ENCODE measurements at regions not wholly inside any gene's neighbourhood (a gene's known extent, or its start where the extent isn't known, plus 50 kb on each side); places are given as distances from the start of the nearest gene placed in this dataset.

DNA sequence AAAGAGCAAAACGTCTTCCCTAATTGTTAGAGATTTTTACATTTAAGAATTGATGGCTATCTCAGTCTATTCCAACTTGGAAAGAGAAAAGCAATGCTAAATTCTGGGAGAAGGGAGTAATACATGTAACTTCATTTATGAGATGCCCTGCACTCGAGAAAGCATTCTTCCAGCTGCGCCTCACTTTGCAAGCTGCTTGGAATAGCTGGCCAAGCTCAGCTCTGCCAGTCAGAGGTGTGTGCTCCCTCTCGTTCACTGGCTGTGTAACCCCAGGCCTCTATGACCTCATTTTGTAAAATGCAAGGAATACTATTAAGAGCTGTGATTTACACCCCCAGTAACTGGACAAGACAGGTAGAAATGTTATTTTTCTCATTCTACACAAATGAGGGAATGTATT, 79.1 kb downstream of the OTX2 start:
- TF ChIP-seq, protein P1, sequence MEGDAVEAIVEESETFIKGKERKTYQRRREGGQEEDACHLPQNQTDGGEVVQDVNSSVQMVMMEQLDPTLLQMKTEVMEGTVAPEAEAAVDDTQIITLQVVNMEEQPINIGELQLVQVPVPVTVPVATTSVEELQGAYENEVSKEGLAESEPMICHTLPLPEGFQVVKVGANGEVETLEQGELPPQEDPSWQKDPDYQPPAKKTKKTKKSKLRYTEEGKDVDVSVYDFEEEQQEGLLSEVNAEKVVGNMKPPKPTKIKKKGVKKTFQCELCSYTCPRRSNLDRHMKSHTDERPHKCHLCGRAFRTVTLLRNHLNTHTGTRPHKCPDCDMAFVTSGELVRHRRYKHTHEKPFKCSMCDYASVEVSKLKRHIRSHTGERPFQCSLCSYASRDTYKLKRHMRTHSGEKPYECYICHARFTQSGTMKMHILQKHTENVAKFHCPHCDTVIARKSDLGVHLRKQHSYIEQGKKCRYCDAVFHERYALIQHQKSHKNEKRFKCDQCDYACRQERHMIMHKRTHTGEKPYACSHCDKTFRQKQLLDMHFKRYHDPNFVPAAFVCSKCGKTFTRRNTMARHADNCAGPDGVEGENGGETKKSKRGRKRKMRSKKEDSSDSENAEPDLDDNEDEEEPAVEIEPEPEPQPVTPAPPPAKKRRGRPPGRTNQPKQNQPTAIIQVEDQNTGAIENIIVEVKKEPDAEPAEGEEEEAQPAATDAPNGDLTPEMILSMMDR (IDR thresholded peaks at IDR 0.05; ENCODE audit: unreplicated experiment): no peak
- no peaks in the 10 kb centered on the region for H3K36me3 Mint-ChIP-seq
- H3K4me3 Mint-ChIP-seq: no peak overlapping the region
- DNase-seq (ENCODE audit: low spot score in 2 of 2, unreplicated experiment in 2 of 2): no peak
- no peaks in the 10 kb centered on the region for H3K9me3 Mint-ChIP-seq
- peaks cover 4% of the 10 kb centered on the region for H3K4me1 Mint-ChIP-seq
- H3K27ac Mint-ChIP-seq: no peak overlapping the region
- H3K27me3 Mint-ChIP-seq (ENCODE audit: low read depth): peaks cover 49% of the 10 kb centered on the region

DNA sequence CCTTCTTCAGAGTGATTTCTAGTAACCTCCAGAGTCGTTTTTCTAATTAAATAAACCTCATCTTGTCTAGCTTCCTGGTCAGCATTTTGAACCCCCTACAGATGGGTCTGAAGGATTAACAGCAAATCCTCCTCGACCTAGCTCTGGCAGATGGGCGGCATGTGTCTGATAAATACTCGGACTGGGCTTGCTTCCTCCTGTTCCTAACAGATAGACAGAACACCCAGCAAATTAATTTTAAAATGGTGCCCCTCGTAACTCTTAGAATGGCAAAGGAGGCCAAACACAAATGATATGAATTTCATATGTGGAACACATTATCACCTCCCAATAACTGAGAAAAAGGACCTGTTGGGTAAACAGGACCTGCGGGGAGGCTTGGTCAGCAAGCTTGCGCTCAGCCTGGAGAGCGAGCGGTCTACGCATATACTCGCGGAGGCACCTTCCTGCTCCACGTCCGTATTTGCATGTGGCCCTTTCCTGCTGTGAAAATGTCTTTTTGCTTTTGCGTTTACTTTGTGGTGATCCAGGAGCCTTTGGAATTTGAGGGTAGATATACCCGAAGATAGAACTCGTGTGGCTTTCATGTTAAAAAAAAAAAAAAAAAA, 79.6 kb downstream of the OTX2 start:
- TF ChIP-seq, protein P1 (IDR thresholded peaks at IDR 0.05; ENCODE audit: unreplicated experiment): no peak
- Mint-ChIP-seq H3K27me3 (ENCODE audit: low read depth) (peaks cover 49% of the 10 kb centered on the region), H3K4me3 (no peak overlapping the region), H3K27ac (no peak overlapping the region), H3K9me3 (no peaks in the 10 kb centered on the region), H3K36me3 (no peaks in the 10 kb centered on the region), H3K4me1 (peaks cover 4% of the 10 kb centered on the region)
- peak in 1 of 2 experiments; percentile 40 for DNase-seq (ENCODE audit: low spot score in 2 of 2, unreplicated experiment in 2 of 2)

DNA sequence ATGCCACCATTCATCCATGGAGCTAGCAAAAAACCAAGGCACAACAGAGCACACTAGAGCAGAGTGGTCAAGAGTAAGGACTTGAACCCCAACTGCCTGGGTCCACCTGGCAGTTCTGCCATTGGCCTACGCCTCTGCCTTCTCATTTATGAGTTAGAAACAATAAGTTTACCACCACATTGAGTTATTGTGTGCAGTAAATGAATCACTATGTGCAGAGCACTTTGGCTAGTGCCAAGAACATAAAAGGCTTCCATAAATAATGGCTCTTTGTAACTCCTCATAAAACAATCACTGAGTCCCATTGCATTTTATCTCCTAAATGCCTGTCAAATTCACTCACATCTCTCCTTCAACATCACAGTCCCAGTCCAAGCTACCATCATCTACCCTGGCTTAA, 86.3 kb downstream of the OTX2 start:
- H3K27me3 Mint-ChIP-seq (ENCODE audit: low read depth): peaks cover 38% of the 10 kb centered on the region

DNA sequence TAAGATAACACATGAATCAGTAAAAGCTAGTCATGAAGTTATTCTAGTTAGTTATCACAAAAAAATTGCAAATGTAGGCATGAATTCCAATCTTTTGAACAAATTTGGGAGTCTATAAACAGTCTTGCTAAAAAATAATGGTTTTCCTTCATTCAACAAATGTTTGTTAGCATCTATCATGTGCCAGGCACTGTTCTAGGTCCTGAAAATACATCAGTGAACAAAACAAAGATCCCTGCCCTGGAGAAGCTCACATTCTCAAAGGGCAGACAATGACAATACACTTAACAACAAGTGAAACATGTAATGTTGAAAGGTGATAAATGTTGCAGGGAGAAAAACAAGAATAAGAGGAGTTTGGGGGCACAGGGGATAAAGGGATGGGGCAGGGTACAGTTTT, 86.9 kb downstream of the OTX2 start:
- Mint-ChIP-seq H3K27ac (no peak overlapping the region), H3K27me3 (ENCODE audit: low read depth) (peaks cover 36% of the 10 kb centered on the region)
- no peak for DNase-seq (ENCODE audit: low spot score in 2 of 2, unreplicated experiment in 2 of 2)

More for the DNA sequence above, 86.3 kb downstream of the OTX2 start:
- H3K36me3 Mint-ChIP-seq: no peaks in the 10 kb centered on the region
- H3K4me1 Mint-ChIP-seq: no peaks in the 10 kb centered on the region
- H3K9me3 Mint-ChIP-seq: no peaks in the 10 kb centered on the region
- no peak for DNase-seq (ENCODE audit: low spot score in 2 of 2, unreplicated experiment in 2 of 2)
- TF ChIP-seq, protein P1 (IDR thresholded peaks at IDR 0.05; ENCODE audit: unreplicated experiment): no peak
- no peak overlapping the region for H3K27ac Mint-ChIP-seq
- no peak overlapping the region for H3K4me3 Mint-ChIP-seq

DNA sequence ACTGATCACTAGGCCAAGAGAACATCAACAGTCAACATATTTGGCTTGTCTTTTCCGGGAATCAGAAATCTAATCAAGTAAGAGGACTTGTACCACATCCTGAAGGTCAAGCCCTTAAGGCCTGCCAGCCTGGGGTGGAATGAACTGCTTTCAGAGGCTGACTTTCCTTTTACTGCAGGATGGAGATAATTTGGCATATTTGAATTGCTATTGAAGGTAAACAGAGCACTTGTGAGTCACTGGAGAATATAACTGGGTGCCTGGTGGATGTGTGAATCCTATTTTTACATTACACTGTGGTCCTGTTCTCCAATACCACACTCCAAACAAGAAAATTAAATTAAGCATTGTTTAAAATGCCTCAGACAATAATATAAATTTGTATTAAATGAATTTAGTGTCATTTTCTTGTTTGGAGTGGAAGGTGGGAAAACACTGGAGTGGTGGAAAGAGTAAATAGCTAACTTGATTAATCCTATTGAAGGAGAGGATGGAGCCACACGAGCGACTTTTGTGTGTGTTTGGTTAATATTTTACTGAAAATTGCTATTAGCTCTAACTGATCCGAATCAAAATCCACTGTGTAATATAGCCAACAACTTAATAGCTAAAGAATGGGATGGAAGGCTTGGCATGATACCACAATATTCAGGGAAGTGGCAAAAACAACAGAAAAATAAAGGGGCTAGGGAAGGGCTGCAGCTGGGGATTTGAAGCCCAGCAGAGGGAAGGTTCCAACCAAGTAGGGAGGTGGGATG, 89.4 kb downstream of the OTX2 start:
- TF ChIP-seq, protein P1 (IDR thresholded peaks at IDR 0.05; ENCODE audit: unreplicated experiment): no peak
- DNase-seq (ENCODE audit: low spot score in 2 of 2, unreplicated experiment in 2 of 2): no peak
- Mint-ChIP-seq H3K4me3 (no peak overlapping the region), H3K27ac (no peak overlapping the region), H3K27me3 (ENCODE audit: low read depth) (peaks cover 32% of the 10 kb centered on the region), H3K36me3 (no peaks in the 10 kb centered on the region), H3K9me3 (no peaks in the 10 kb centered on the region), H3K4me1 (no peaks in the 10 kb centered on the region)

More for the DNA sequence above, 86.9 kb downstream of the OTX2 start:
- H3K4me3 Mint-ChIP-seq: no peak overlapping the region
- H3K9me3 Mint-ChIP-seq: no peaks in the 10 kb centered on the region
- TF ChIP-seq, protein P1 (IDR thresholded peaks at IDR 0.05; ENCODE audit: unreplicated experiment): no peak
- no peaks in the 10 kb centered on the region for H3K4me1 Mint-ChIP-seq
- H3K36me3 Mint-ChIP-seq: no peaks in the 10 kb centered on the region
